ENCODE measurements at regions not wholly inside any gene's neighbourhood (a gene's known extent, or its start where the extent isn't known, plus 50 kb on each side); places are given as distances from the start of the nearest gene placed in this dataset.

DNA sequence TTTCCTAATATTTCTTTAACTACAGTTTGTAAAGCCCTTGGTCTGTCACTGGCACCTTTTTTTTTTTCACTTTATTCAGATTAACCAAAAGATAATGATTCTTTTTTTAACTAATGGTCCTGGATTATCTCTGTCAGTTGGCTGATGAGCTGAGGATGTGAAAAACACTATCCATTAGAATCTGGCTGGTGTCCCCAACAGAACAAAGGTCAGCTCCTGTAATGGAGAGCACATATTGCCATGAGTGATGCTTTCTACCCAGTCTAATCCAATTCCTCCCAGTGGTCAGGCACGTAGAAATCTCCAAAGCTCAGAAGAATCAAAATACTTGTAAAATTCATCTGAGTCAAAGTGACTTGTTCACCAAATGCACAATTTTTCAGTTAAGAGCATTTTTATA, 491.7 kb upstream of the PIK3R1 start:
- TF ChIP-seq, protein P1, sequence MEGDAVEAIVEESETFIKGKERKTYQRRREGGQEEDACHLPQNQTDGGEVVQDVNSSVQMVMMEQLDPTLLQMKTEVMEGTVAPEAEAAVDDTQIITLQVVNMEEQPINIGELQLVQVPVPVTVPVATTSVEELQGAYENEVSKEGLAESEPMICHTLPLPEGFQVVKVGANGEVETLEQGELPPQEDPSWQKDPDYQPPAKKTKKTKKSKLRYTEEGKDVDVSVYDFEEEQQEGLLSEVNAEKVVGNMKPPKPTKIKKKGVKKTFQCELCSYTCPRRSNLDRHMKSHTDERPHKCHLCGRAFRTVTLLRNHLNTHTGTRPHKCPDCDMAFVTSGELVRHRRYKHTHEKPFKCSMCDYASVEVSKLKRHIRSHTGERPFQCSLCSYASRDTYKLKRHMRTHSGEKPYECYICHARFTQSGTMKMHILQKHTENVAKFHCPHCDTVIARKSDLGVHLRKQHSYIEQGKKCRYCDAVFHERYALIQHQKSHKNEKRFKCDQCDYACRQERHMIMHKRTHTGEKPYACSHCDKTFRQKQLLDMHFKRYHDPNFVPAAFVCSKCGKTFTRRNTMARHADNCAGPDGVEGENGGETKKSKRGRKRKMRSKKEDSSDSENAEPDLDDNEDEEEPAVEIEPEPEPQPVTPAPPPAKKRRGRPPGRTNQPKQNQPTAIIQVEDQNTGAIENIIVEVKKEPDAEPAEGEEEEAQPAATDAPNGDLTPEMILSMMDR (IDR thresholded peaks at IDR 0.05; ENCODE audit: insufficient read depth, low read length, poor library complexity, severe bottlenecking): no peak
- TF ChIP-seq EZH2phosphoT487 (conservative IDR thresholded peaks at IDR 0.05; ENCODE audit: low read length): no peak
